GM21528 (cell line): ENCODE measurements at regions not wholly inside any gene's neighbourhood (a gene's known extent, or its start where the extent isn't known, plus 50 kb on each side); places are given as distances from the start of the nearest gene placed in this dataset.

ENCODE experiments used
- ATAC-seq: cut with Tn5 transposase; IDR thresholded peaks from one replicate; pipeline ENCODE4 v1.9.1; 2021; ENCODE audit warnings: mild to moderate bottlenecking, moderate library complexity; ENCODE audit not compliant: unreplicated experiment, low FRiP score

- ATAC-seq = no peak
Observed at GRCh38 chr1:34460193-34460592, 283.5 kb downstream of the C1orf94 start.

DNA sequence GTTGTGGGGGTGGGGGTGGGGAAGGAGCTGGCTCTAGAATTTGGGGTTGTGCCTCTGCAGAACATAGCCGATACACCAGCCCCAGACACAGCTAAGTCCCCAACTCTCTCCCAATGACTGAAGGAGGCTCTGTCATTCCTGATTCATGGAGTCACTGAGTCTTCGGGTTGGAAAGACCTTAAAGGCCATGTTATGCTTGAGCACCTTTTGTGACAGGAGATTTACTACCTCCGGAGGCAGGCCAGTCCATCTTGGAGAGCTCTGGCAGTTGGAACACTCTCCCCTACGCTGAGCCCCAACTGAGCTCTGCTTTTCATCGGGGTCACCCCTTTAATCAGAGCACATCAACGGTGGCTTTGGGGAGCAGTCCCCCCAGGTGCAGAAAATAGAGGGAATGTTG, 284.4 kb upstream of the GJB5 start:
- no peak for ATAC-seq

DNA sequence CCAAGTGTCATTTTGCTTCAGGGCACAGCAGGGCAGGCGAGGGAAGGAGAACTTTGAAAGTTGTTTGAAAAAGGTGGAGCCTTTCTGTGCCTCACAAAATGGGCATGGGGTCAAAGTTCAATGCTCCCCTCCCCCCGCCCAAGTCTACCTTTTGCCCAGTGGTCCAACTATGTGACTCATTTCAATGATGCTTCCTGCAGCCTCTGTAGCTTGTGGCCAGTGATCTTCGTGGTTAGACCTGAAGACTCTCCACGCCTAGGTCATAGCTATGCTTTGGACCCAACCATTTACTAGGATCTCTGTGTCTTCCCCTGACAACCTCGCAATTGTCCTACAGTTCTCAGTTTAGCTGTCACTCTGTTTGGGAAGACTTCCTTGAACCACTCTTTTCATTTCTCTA, 280.3 kb upstream of the GJB5 start:
- ATAC-seq = no peak

GRCh38 chr1:34476371-34476770, 278.5 kb upstream of the GJB5 start:
- no peak for ATAC-seq

GRCh38 chr1:34477632-34478141, 277.2 kb upstream of the GJB5 start:
- ATAC-seq = no peak

- ATAC-seq = no peak
Observed at GRCh38 chr1:34478515-34479076, 276.3 kb upstream of the GJB5 start.

DNA sequence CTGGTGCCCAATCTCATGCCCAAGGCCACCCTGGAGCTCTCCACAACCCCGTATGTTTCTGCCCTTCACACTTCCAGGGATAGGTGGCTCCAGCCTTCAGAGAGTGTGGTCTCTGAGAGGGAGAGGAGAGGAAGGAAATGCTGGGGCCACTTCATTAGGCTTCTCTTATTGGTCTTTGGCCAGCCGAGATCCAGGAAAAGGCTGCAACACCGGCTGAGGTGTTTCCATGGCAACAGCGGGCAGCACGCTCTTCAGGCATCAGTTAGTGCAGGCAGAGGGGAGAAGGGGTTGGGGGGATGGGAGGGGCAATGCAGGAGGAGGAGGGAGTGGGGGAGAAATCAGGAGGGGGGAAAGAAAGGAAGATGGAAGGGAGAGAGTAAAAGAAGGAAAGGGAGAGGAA, 275.1 kb upstream of the GJB5 start:
- no peak for ATAC-seq

- no peak for ATAC-seq
Observed at GRCh38 chr1:34488080-34488708, 266.7 kb upstream of the GJB5 start.

- ATAC-seq = no peak
Observed at GRCh38 chr1:34500451-34500850, 254.4 kb upstream of the GJB5 start.

DNA sequence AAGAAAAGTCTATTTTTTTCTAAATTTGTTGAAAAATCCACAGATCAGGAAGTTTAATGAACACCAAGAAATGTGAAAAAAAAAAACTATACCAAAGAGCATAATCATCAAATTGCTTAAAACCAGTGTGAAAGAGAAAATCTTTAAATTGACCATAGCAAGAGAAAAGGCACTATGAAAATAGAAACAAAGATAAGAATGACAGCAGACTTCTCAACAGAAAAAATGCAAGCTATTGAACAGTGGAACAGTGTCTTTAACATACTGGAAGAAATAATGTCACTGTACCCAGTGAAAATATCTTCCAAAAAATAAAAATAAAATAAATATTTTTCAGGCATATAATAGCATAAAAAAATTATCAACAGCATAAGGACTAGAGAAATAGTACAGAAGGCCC, 243.0 kb upstream of the GJB5 start:
- no peak for ATAC-seq

GRCh38 chr1:34518146-34518699, 236.6 kb upstream of the GJB5 start:
- no peak for ATAC-seq

DNA sequence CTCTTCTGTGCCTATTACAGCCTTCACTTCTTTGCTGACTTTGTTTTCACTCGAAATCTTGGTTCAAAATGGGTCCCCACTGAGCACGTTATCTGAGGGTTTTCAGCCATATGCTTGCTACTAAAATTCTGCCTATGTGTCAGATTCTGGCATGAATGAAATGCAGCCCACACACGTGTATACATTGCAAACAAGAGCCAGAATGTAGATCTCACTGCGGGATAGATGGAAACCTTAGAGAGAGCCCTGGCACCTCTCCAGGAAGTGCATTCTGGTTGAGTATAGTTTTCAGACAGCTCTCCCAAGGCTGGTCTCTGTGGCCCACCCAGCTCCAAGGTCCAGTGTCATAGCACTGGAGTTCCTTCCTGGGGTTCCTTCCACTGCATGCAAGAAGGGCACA, 234.7 kb upstream of the GJB5 start:
- ATAC-seq = no peak

DNA sequence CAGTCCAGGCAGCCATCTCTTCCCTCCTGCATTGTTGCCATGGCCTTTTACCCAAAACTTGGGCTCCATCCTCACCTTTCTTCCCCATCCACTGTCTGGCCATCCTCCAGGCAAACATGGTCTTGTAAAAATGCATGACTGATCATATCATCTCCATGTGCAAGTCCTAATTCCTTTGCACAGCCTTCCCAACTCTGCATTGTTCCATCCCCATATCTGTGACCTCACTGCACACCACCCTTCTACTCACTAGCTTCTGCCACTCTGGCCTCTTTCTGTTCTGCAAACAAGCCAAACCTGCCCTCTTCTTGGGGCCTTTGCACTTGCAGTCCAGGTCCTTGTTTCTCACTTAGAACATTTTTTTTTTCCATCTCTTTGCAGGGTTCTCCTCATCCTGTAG, 230.1 kb upstream of the GJB5 start:
- no peak for ATAC-seq

DNA sequence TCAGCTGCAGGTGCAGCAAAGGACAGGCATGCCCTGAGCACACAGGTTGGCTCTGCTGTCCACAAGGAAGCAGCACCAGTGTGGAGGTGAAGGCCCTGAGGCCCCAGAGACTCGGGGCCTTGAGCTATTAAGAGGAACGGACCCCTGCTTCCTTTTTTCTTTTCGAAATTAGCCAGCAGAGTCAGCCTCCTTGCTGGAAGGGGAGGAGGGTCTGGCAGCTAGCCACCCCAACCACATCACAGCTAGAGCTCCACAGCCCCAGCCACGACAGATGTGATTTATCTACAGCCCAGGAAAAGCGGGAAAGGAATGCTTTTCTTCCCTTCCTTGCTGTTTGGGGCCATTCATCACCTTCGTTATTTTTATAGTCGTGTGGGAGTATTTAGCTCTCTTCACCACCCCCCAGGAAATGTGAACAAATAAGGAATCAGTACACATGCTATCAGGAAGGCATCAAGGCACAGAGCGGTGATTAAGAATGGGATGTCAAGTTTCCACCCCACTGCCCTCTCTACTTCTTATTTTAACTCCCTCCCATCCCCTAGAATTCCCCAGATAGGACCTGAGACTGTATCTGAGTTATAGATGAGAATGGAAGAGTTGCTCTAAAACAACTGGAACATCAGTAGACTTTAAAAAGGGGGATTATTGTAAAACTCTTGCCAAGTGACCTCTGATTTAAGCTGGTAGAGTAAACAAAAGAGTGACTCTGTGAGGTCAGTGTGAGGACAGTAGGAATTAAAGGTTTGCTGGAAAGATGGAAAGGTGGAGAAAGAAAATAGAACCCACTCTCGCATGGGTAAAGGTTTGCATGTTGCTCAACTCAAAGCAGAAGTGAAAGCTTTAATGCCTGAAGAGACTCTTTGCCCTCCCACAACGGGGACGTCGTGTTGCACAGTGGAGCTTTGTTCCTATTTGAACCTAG, 224.7 kb upstream of the GJB5 start:
- ATAC-seq = no peak

GRCh38 chr1:34532113-34532512, 222.7 kb upstream of the GJB5 start:
- ATAC-seq = peak; percentile 57

- ATAC-seq = no peak
Observed at GRCh38 chr1:34538481-34538880, 216.4 kb upstream of the GJB5 start.

GRCh38 chr1:34547046-34547674, 207.7 kb upstream of the GJB5 start:
- ATAC-seq = no peak

DNA sequence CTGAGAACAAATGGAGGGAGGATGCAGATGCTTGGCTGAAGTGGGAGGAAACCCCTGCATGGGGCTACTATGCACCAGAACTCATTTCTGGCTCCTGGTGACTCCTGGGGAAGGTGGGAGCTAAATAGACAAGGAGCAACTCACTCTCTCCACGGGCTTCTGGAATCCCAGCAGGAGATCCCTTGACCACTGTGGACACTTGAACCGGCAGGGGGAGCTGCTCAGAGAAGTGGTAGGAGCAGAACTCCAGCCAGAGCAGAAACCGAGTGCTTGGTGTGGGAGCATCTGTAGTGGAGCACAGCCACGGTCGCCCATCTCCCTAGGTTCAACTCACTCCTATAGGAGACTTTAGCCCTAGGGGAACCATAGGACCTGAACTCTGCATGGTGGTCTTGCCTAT, 205.6 kb upstream of the GJB5 start:
- no peak for ATAC-seq

GRCh38 chr1:34578306-34578705, 176.5 kb upstream of the GJB5 start:
- no peak for ATAC-seq

- ATAC-seq = no peak
Observed at GRCh38 chr1:34582356-34582755, 172.5 kb upstream of the GJB5 start.

DNA sequence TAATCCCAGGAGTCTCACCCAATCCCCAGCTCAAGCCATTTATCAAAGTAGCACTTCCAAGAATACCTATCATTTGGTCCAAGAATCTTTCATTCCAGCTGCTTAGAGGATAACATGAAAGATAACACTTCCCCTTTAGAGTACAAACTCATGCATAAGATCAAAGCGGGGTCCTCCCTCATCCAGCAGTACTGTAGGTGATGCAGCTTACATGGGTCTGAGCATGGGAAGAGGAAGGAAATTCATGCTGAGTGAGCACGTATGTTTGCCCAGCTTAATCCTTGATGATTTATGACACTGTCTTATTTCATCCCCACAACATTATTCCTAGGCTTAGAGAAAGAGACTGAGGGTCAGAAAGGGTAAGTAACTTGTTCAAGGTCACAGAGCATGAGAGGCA, 167.1 kb upstream of the GJB5 start:
- ATAC-seq = no peak
